ENCODE measurements at regions not wholly inside any gene's neighbourhood (a gene's known extent, or its start where the extent isn't known, plus 50 kb on each side); places are given as distances from the start of the nearest gene placed in this dataset.
"Not testable (repeated sequence)": the region's sequence is repeated elsewhere in the genome, so short reads cannot be mapped to it uniquely, and the experiment has no call there.

- H3K27me3 ChIP-seq; H3K9me3 ChIP-seq; H3K4me3 ChIP-seq; intact Hi-C loops (cut with DNase I); H3K36me3 ChIP-seq; DNase-seq (ENCODE audit: extremely low spot score in 2 of 2): not testable (repeated sequence)
- Histone ChIP-seq H3K27ac (peak overlapping the region; percentile 82), H3K4me1 (peaks cover 53% of the 10 kb centered on the region)
- TF ChIP-seq POLR2AphosphoS5 (IDR thresholded peaks at IDR 0.05; ENCODE audit: insufficient read depth in 1 of 2, low read depth in 1 of 2) = peak in 1 of 2 donors; percentile 45
Measured at GRCh38 chr16:88242312-88243295, 140.2 kb upstream of the ZNF469 start.

GRCh38 chr16:88243921-88244320, 138.8 kb upstream of the ZNF469 start:
- H3K9me3 ChIP-seq; H3K4me3 ChIP-seq; DNase-seq (ENCODE audit: extremely low spot score in 2 of 2); intact Hi-C loops (cut with DNase I); H3K36me3 ChIP-seq; H3K27me3 ChIP-seq; H3K27ac ChIP-seq: not testable (repeated sequence)
- peaks cover 42% of the 10 kb centered on the region for H3K4me1 ChIP-seq

- H3K9me3 ChIP-seq; H3K4me3 ChIP-seq; H3K27me3 ChIP-seq; H3K36me3 ChIP-seq; intact Hi-C loops (cut with DNase I): not testable (repeated sequence)
- H3K27ac ChIP-seq = peak overlapping the region; percentile 83
- H3K4me1 ChIP-seq = peaks cover 39% of the 10 kb centered on the region
- peak; percentile 34 to 86 for TF ChIP-seq POLR2AphosphoS5 (IDR thresholded peaks at IDR 0.05; ENCODE audit: insufficient read depth in 1 of 2, low read depth in 1 of 2)
- DNase-seq (ENCODE audit: extremely low spot score in 2 of 2) = peak in 1 of 2 donors; percentile 97
Measured at GRCh38 chr16:88245241-88246081, 137.3 kb upstream of the ZNF469 start.

GRCh38 chr16:88246955-88247582, 135.7 kb upstream of the ZNF469 start:
- intact Hi-C loops (cut with DNase I); DNase-seq (ENCODE audit: extremely low spot score in 2 of 2); H3K4me3 ChIP-seq; H3K9me3 ChIP-seq; H3K36me3 ChIP-seq; H3K27me3 ChIP-seq: not testable (repeated sequence)
- peaks cover 31% of the 10 kb centered on the region for H3K4me1 ChIP-seq
- H3K27ac ChIP-seq = peak overlapping the region; percentile 75

GRCh38 chr16:88247583-88247966, 135.2 kb upstream of the ZNF469 start:
- H3K27ac ChIP-seq; H3K36me3 ChIP-seq; H3K9me3 ChIP-seq; DNase-seq (ENCODE audit: extremely low spot score in 2 of 2); H3K4me3 ChIP-seq; intact Hi-C loops (cut with DNase I); H3K27me3 ChIP-seq: not testable (repeated sequence)
- H3K4me1 ChIP-seq = peaks cover 26% of the 10 kb centered on the region

- H3K36me3 ChIP-seq; DNase-seq (ENCODE audit: extremely low spot score in 2 of 2): not testable (repeated sequence)
- peaks cover 17% of the 10 kb centered on the region for H3K4me1 ChIP-seq
Measured at GRCh38 chr16:88248761-88249160, 134.0 kb upstream of the ZNF469 start.

GRCh38 chr16:88250381-88250780, 132.4 kb upstream of the ZNF469 start:
- H3K27me3 ChIP-seq; H3K27ac ChIP-seq; H3K36me3 ChIP-seq; H3K9me3 ChIP-seq; intact Hi-C loops (cut with DNase I); H3K4me1 ChIP-seq; DNase-seq (ENCODE audit: extremely low spot score in 2 of 2); H3K4me3 ChIP-seq: not testable (repeated sequence)

More at GRCh38 chr16:88248761-88249160, 134.0 kb upstream of the ZNF469 start:
- H3K4me3 ChIP-seq; H3K9me3 ChIP-seq; H3K27ac ChIP-seq; H3K27me3 ChIP-seq; intact Hi-C loops (cut with DNase I): not testable (repeated sequence)

- DNase-seq (ENCODE audit: extremely low spot score in 2 of 2); H3K4me3 ChIP-seq; intact Hi-C loops (cut with DNase I); H3K4me1 ChIP-seq; H3K27me3 ChIP-seq; H3K9me3 ChIP-seq; H3K36me3 ChIP-seq; H3K27ac ChIP-seq: not testable (repeated sequence)
Measured at GRCh38 chr16:88252057-88252794, 130.5 kb upstream of the ZNF469 start.

GRCh38 chr16:88258141-88258540, 124.6 kb upstream of the ZNF469 start:
- H3K9me3 ChIP-seq; H3K4me3 ChIP-seq; intact Hi-C loops (cut with DNase I); DNase-seq (ENCODE audit: extremely low spot score in 2 of 2); H3K27me3 ChIP-seq; H3K36me3 ChIP-seq; H3K27ac ChIP-seq: not testable (repeated sequence)
- H3K4me1 ChIP-seq = peaks cover 14% of the 10 kb centered on the region

GRCh38 chr16:88258764-88259525, 123.8 kb upstream of the ZNF469 start:
- H3K4me3 ChIP-seq; DNase-seq (ENCODE audit: extremely low spot score in 2 of 2); H3K9me3 ChIP-seq; H3K36me3 ChIP-seq; H3K27me3 ChIP-seq; H3K27ac ChIP-seq; intact Hi-C loops (cut with DNase I): not testable (repeated sequence)
- peaks cover 22% of the 10 kb centered on the region for H3K4me1 ChIP-seq

- DNase-seq (ENCODE audit: extremely low spot score in 2 of 2); intact Hi-C loops (cut with DNase I); H3K4me3 ChIP-seq: not testable (repeated sequence)
Measured at GRCh38 chr16:88259538-88259937, 123.2 kb upstream of the ZNF469 start.

More at GRCh38 chr16:88259538-88259937, 123.2 kb upstream of the ZNF469 start:
- peaks cover 26% of the 10 kb centered on the region for H3K4me1 ChIP-seq
- not testable (repeated sequence) for H3K9me3 ChIP-seq, H3K36me3 ChIP-seq, H3K27ac ChIP-seq, H3K27me3 ChIP-seq

Measured in vagina (tissue), 2 donors.